Aorta (tissue), 5 donors: ENCODE measurements at regions not wholly inside any gene's neighbourhood (a gene's known extent, or its start where the extent isn't known, plus 50 kb on each side); places are given as distances from the start of the nearest gene placed in this dataset.

Source experiments
- ATAC-seq: fragments of 200-7000 bp; cut with Tn5 transposase; one replicate; pipeline ENCODE4 v1.9.1; 2022; ENCODE audit warnings: moderate library complexity; ENCODE audit not compliant: low FRiP score
- DNase-seq, 2 donors: peaks; one replicate each; pipeline ENCODE4 v3.0.0-alpha.2; 2020
- H3K27ac ChIP-seq, 2 donors: one replicate each; pipeline ENCODE4 v1.5.1; 2013; ENCODE audit warnings: low read length in 2 of 2, mild to moderate bottlenecking in 2 of 2, moderate library complexity in 2 of 2, control low read depth in 1 of 2, inconsistent platforms in 1 of 2, low read depth in 1 of 2
- H3K27me3 ChIP-seq, 2 donors: one replicate each; pipeline ENCODE4 v1.6.1; 2013; ENCODE audit warnings: control low read depth in 1 of 2, low read length in 1 of 2, mild to moderate bottlenecking in 1 of 2, moderate library complexity in 1 of 2; ENCODE audit not compliant: insufficient read depth in 2 of 2, control insufficient read depth in 1 of 2
- H3K36me3 ChIP-seq, 2 donors: one replicate each; pipeline ENCODE4 v1.6.1; 2013; ENCODE audit warnings: control low read depth in 1 of 2, low read length in 1 of 2, mild to moderate bottlenecking in 1 of 2; ENCODE audit not compliant: insufficient read depth in 2 of 2, control insufficient read depth in 1 of 2
- H3K4me1 ChIP-seq, 2 donors: one replicate each; pipeline ENCODE4 v1.6.1; 2013; ENCODE audit warnings: low read length in 2 of 2, control low read depth in 1 of 2, mild to moderate bottlenecking in 1 of 2, moderate library complexity in 1 of 2; ENCODE audit not compliant: insufficient read depth in 2 of 2, control insufficient read depth in 1 of 2
- H3K4me3 ChIP-seq, 2 donors: one replicate each; pipeline ENCODE4 v1.5.1; 2013; ENCODE audit warnings: low read length in 2 of 2, control low read depth in 1 of 2, mild to moderate bottlenecking in 1 of 2
- H3K9me3 ChIP-seq: one replicate; pipeline ENCODE4 v1.6.1; 2013; ENCODE audit warnings: mild to moderate bottlenecking, low read length; ENCODE audit not compliant: control insufficient read depth
- WGBS, 2 donors: extraction: QIAGEN DNeasy Blood & Tissue Kit; methylation state at CpG; one replicate each; pipeline ENCODE4 v1.1.7; 2013; 5-methylcytosine and 5-hydroxymethylcytosine counted together
- intact Hi-C, 2 donors: fragments of 100-400 bp; cut with DNase I; formaldehyde crosslinking; loops; one replicate each; pipeline versions ENCODE4 v1.14.2 to v1.15.0; 2022
- donor health status: healthy with polysubstance abuse.
- donor health status: Bipolar disorder and iron deficiency.
- donor health status: DM: no; HTN: no; CAD: no.
- donor health status: DM: no; HTN: no; CAD: no.
- donor health status: DM: yes; HTN: yes; CAD: no.

GRCh38 chr5:54905246-54905795 is 80.1 kb downstream of the ESM1 start:
- Histone ChIP-seq H3K4me3 (no peak overlapping the region), H3K4me1 (no peaks in the 10 kb centered on the region), H3K27ac (no peak overlapping the region), H3K36me3 (no peaks in the 10 kb centered on the region), H3K27me3 (no peaks in the 10 kb centered on the region), H3K9me3 (no peaks in the 10 kb centered on the region)
- DNase-seq, result no peak
- ATAC-seq, result no peak
- 95 to 96% methylated on average over 3 of the region's 3 CpGs for WGBS, 2 donors
- intact Hi-C loops, result loop anchor here (2.0 to 5.0 kb wide), 2 partner anchors 237 to 242 kb away; no protein-coding TSS in a partner anchor

GRCh38 chr5:54904425-54904824 is 81.0 kb downstream of the ESM1 start:
- H3K27me3 ChIP-seq, result no peaks in the 10 kb centered on the region
- WGBS, 2 donors, result 80 to 87% methylated on average over 2 of the region's 2 CpGs

GRCh38 chr5:54902791-54903473 is 82.5 kb downstream of the ESM1 start:
- no peaks in the 10 kb centered on the region for H3K9me3 ChIP-seq
- no peaks in the 10 kb centered on the region for H3K4me1 ChIP-seq
- H3K36me3 ChIP-seq, result no peaks in the 10 kb centered on the region
- DNase-seq (no peak), ATAC-seq (no peak)
- intact Hi-C loops, result no loop called here
- no peak overlapping the region for H3K27ac ChIP-seq
- 82 to 84% methylated on average over 2 of the region's 2 CpGs for WGBS, 2 donors
- no peaks in the 10 kb centered on the region for H3K27me3 ChIP-seq
- no peak overlapping the region for H3K4me3 ChIP-seq

More at GRCh38 chr5:54904425-54904824, 81.0 kb downstream of the ESM1 start:
- H3K9me3 ChIP-seq, result no peaks in the 10 kb centered on the region
- intact Hi-C loops, result loop anchor here in 1 of 2 donors (2.0 kb wide), 1 partner anchor 238 kb away; no protein-coding TSS in a partner anchor
- DNase-seq, result no peak
- H3K4me1 ChIP-seq, result no peaks in the 10 kb centered on the region
- no peak overlapping the region for H3K27ac ChIP-seq
- H3K36me3 ChIP-seq, result no peaks in the 10 kb centered on the region
- no peak overlapping the region for H3K4me3 ChIP-seq
- ATAC-seq, result no peak

DNA sequence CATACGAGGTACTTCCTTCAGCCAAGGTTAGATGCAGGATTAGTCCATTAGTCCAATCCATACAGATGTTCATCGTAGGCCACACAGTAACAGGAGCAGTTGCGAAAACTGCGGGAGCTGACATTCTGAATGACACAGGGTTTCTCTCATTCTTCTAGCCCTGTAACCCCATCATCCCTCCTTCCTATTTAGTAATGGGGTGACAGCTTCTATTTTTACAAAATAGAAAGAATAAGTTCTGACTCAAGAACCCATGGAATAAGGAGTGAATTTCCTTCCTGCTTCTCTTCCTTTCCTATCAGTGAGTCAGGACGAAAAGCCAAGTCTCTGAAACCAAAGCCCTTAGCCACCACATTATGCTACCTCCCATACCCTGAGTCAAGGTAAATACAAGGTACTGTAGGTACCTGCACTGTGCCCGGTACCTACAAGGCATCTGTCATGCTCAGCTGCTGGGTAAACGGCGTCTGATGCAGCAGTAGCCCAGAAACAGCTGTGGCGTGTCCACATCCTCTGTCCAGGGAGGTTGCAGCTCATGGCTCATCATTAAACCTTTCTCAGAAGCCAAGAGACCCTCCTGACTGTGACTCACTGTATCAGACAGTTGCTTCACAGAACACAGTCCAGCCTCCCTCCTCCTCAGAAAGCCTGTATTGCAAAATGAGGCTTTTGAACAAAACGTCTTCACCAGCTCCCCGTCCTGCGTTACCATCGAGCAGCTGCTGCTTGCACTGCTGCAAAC is 84.2 kb downstream of the ESM1 start:
- Histone ChIP-seq H3K4me1 (no peaks in the 10 kb centered on the region), H3K36me3 (no peaks in the 10 kb centered on the region), H3K27ac (no peak overlapping the region), H3K4me3 (no peak overlapping the region), H3K27me3 (no peaks in the 10 kb centered on the region), H3K9me3 (no peaks in the 10 kb centered on the region)
- ATAC-seq (peak; percentile 65), DNase-seq (no peak)
- WGBS, 2 donors, result 81 to 84% methylated on average over 13 of the region's 13 CpGs
- intact Hi-C loops, result no loop called here

DNA sequence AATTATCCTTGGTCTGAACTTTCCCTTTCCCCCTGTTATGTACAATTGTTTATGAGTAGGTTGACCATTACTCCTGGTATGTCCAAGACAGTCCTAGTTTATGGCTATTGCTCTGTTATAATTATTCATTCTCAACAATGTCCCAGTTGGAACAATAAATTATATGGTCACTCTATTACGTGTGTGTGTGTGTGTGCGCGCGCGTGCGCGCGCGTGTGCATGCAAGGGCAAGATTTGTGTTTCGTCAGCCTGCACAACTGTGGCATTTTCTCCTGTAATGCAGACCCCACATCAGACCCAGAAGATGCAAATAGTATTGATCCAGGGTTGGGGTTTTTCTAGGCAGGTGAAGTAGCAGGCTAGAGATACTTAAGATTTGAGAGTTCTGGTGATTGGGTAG is 88.4 kb downstream of the ESM1 start:
- H3K27me3 ChIP-seq, result no peaks in the 10 kb centered on the region
- DNase-seq, result no peak
- no peaks in the 10 kb centered on the region for H3K9me3 ChIP-seq
- no peaks in the 10 kb centered on the region for H3K36me3 ChIP-seq
- no peak overlapping the region for H3K27ac ChIP-seq
- no peak overlapping the region for H3K4me3 ChIP-seq
- 97 to 98% methylated on average over 10 of the region's 10 CpGs for WGBS, 2 donors
- intact Hi-C loops, result no loop called here
- no peak for ATAC-seq
- no peaks in the 10 kb centered on the region for H3K4me1 ChIP-seq

GRCh38 chr5:54895816-54896341 is 89.5 kb downstream of the ESM1 start:
- no peaks in the 10 kb centered on the region for H3K36me3 ChIP-seq
- ATAC-seq (no peak), DNase-seq (no peak)
- H3K9me3 ChIP-seq, result no peaks in the 10 kb centered on the region
- H3K4me1 ChIP-seq, result no peaks in the 10 kb centered on the region
- no peaks in the 10 kb centered on the region for H3K27me3 ChIP-seq
- 49 to 57% methylated on average over 6 of the region's 6 CpGs for WGBS, 2 donors
- no peak overlapping the region for H3K4me3 ChIP-seq
- no peak overlapping the region for H3K27ac ChIP-seq
- intact Hi-C loops, result no loop called here

- Histone ChIP-seq H3K27ac (no peak overlapping the region), H3K4me1 (no peaks in the 10 kb centered on the region), H3K27me3 (no peaks in the 10 kb centered on the region), H3K9me3 (no peaks in the 10 kb centered on the region), H3K36me3 (no peaks in the 10 kb centered on the region), H3K4me3 (no peak overlapping the region)
- ATAC-seq (no peak), DNase-seq (no peak)
- intact Hi-C loops, result no loop called here
- WGBS, 2 donors, result 76 to 85% methylated on average over 3 of the region's 3 CpGs
Measured at GRCh38 chr5:54894957-54895815, 90.2 kb downstream of the ESM1 start.

DNA sequence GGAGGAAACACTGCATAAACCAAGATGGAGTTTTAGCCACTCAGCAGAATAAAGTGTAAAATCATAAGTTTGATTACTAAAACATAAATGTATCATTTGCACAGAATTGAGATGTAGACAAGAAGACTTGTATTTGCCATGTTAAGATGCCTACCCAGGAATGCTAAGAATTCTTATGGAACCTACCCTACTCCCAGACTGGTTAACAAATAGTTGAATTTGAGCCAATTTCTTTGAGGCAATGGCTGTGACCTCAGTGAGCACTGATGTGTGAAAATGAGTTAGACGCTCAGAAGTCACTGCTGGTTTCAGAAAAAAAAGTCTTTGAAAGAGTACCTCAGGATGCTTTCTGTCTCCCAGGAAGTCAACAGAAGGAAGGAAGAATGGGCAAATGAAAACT is 95.6 kb downstream of the ESM1 start:
- ATAC-seq, result no peak
- H3K27me3 ChIP-seq, result no peaks in the 10 kb centered on the region
- H3K4me3 ChIP-seq, result no peak overlapping the region
- DNase-seq, result no peak
- H3K4me1 ChIP-seq, result no peaks in the 10 kb centered on the region
- H3K36me3 ChIP-seq, result no peaks in the 10 kb centered on the region
- H3K27ac ChIP-seq, result no peak overlapping the region
- intact Hi-C loops, result no loop called here
- H3K9me3 ChIP-seq, result no peaks in the 10 kb centered on the region
- WGBS, 2 donors, result 27 to 30% methylated on average over 1 of the region's 1 CpG
